Right ventricle myocardium superior (tissue), 1 donor: ENCODE measurements at regions not wholly inside any gene's neighbourhood (a gene's known extent, or its start where the extent isn't known, plus 50 kb on each side); places are given as distances from the start of the nearest gene placed in this dataset.

ENCODE experiments used
- ATAC-seq: fragments of 200-7000 bp; cut with Tn5 transposase; one replicate; pipeline ENCODE4 v1.9.1; 2020; ENCODE audit warnings: mild to moderate bottlenecking; ENCODE audit not compliant: poor library complexity
- DNase-seq: peaks from one replicate; pipeline ENCODE4 v3.0.0-alpha.2; 2020
- intact Hi-C: fragments of 100-400 bp; cut with DNase I; formaldehyde crosslinking; loops from one replicate; pipeline ENCODE4 v1.11.2; 2022
- donor health status: DM: no; HTN: yes; CAD: no; lungs with severe emphysema.

DNA sequence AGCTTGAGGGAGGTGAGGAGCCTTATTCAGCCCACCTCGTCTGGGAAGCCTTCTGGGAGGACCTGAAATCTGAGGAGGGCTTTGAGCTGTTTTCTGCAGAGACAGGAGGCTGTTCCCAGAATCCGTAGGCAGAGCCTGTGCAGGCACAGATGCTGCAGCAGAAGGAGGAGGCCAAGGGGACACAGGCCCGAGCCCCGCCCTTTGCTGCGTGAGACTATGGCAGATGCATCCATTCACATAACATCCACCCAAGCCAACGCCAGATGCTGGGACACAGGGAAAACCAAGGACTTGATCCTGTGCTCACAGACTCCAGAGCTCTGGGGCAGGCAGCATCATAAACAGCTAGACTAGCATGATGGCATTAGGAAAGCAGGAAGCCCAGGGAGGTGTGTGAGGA lies 98.2 kb downstream of the KCNF1 start:
- no peak for ATAC-seq

DNA sequence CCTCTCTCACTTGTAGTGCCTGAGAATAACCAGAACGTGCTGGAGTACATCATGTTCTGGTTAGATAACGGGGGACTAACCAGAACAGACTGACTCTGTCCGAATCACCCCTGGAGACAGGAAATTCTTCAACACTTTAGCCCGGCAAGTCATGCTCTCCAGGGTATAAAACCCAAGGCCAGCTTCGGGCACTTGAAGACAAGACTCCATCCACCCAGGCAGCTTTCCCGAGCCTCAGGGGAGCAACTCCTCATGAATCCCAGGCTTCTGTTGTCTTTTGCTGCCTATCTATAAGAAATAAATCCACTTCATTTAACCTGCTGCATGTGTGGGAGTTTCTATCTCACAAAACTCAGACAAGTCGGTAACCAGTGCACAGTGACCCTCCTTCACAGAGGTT lies 99.6 kb downstream of the KCNF1 start:
- DNase-seq (no peak), ATAC-seq (no peak)

More for the DNA sequence above, 98.2 kb downstream of the KCNF1 start:
- DNase-seq = no peak
- intact Hi-C loops = no loop called here

DNA sequence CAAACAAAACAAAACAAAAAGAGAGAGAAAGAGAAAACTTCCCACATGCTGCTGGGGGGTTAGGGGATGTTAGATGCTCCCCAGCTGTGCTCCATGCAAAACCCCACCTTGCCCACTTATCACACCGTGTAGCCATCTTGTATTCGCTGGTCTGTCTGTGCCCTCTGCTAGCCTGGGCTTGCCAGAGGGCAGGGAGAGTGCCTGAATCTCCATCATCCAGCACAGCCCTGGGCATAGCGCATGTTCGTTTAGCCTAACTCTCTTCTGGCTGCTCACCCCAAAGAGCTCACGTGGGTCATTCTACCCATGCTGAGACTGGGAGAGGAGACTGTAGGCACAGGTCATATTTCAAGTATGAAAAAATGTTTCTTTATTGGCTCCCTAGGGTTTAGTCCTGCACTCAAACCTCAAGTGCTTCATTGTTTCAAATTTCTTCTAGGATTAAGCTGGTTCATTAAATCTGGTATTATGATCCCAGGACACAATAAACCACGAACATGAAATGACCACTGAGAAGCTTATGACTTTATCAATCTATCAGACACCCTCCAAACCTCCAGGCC lies 100.5 kb downstream of the KCNF1 start:
- intact Hi-C loops = no loop called here
- DNase-seq = no peak
- no peak for ATAC-seq

More for the DNA sequence above, 99.6 kb downstream of the KCNF1 start:
- intact Hi-C loops = no loop called here

DNA sequence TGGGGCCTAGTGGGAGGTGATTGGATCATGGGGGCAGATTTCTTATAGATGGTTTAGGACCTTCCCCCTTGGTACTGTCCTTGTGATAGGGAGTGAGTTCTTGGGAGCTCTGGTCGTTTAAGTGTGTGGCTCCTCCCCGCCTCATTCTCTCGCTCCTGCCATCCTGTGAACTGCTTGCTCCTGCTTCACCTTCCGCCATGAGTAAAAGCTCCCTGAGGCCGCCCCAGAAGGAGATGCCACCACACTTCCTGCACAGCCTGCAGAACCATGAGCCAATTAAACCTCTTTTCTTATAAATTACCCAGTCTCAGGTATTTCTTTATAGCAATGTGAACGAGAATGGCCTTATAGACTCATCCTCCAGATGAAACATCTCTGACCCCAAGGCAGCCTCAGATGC lies 101.5 kb downstream of the KCNF1 start:
- no peak for DNase-seq
- no peak for ATAC-seq
- intact Hi-C loops = no loop called here

DNA sequence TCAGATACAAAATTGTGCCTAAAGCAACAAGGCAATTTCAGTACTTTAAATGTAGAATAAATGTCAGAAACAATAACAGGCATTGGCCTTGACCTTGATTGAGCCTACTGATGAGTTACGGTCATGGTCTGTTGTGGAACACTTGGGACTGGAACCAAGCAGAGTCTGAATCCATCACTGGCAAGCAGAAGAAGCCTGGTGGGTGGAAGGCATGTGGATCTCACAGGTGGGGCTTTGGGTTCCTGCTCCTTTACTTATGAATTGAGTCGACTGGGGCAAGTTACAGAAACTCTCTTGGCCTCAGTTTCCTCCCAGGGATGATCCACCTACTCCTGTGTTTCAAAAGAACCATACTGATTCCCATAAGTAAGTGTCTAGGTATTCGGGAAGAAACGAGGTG lies 102.3 kb downstream of the KCNF1 start:
- no peak for ATAC-seq
- DNase-seq = no peak
- intact Hi-C loops = no loop called here

DNA sequence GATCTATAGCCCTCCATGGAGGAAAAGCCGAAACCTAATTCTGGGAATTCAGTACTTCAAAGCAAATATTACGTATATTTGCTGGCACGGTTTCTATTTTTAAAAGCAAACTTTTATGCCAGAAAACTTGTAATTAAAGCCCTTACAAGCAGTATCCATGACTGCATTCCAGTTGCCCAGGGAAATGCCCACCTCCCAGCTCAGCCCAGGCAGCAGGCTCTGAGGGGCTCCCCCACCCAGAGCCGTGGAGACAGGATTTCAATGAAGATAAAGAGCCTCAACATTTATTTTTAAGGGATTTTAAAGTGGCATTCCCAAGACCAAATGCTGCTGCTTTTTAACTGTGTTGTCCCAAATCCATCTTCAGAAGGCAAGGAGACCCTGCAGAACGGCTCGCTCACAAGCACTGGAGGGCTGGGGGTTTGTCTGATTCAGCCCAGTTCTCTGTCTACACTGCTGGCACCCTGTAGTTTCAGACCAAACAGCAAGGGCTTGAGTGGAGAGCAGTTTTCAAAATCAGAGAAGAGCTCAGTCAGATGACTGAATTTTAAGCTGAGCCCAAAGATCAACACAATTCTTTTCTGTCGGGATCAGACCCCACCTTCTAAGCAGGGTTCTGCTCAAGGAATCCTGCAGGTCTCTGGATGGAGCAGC lies 105.1 kb downstream of the KCNF1 start:
- ATAC-seq = no peak
- no peak for DNase-seq
- intact Hi-C loops = no loop called here

DNA sequence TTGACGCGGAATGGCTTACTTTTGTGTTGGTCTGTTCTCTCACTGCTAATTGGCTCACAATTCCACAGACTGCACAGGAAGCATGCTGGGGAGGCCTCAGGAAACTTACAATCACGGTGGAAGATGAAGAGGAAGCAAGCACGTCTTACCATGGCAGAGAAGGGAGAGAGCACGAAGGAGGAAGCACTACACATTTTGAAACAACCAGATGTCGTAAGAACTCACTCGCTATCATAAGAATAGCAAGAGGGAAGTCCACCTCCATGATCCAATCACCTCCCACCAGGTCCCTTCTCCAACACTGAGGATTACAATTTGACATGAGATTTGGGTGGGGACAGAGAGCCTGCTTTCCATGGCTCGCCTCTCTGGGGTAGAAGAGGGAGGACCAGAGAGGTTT lies 106.2 kb downstream of the KCNF1 start:
- ATAC-seq (no peak), DNase-seq (no peak)
- intact Hi-C loops = no loop called here

DNA sequence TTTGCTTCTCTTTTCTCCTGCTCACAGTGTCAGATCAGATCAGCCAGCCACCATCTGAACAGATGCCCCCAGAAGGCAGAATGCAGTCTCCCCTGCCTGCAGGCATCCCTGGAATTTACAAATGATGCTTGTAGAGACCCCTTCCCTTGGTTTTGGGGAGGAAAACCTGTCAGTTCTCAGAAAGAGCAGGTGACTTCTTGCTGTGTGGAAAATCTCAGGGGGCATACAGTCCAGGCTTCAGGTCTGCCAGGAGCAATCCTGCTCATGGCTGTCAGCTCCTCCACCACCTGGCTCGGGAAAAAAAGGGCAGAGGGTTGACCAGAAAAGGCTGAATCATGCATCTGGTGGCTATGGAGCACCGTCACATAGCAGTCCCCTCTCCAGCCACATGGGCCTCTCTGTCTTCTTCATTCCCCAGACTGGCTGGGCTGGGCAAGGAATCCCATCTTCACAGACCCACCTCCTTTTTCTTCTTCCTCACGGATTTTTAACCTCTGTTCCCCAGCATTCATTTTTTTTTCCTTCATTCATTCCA lies 107.0 kb downstream of the KCNF1 start:
- ATAC-seq (no peak), DNase-seq (no peak)
- intact Hi-C loops = no loop called here

DNA sequence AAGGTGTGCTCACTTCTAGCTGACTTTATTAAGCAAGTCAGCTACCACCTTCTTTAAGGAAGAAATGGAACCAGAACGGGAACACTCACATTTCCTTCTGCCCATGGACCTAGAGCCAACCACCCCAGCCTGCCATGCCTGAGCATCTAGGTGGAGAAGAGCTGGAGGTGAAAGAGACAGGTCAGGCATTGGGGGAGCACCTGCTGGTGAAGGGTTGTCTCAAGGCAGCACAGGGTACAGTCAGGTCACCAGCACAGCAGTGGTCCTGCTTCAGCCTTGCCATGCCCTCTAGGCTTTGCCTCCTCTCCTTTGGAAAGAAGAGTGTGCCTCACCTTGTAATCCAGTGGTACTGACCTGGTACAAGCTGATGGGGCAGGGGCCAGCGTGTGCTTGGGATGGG lies 107.9 kb downstream of the KCNF1 start:
- intact Hi-C loops = no loop called here
- DNase-seq (no peak), ATAC-seq (no peak)

DNA sequence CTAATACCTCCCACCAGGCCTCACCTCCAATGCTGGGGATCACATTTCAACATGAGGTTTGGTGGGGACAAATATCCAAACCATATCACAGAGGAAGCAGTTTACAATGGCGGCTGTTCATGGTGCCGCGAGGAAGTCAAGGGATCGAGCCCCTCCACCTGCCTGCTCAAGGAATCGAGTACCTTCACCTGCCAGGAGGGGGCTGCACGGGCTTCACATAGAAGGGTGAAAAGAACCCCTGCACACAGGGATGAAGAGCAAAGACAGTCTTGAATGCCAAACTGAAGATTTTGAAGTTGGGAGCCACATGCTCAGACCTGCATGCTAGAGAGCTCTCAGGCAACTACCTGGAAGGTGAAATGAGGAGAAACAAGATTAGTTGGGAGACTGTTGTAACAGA lies 110.3 kb downstream of the KCNF1 start:
- DNase-seq = no peak

DNA sequence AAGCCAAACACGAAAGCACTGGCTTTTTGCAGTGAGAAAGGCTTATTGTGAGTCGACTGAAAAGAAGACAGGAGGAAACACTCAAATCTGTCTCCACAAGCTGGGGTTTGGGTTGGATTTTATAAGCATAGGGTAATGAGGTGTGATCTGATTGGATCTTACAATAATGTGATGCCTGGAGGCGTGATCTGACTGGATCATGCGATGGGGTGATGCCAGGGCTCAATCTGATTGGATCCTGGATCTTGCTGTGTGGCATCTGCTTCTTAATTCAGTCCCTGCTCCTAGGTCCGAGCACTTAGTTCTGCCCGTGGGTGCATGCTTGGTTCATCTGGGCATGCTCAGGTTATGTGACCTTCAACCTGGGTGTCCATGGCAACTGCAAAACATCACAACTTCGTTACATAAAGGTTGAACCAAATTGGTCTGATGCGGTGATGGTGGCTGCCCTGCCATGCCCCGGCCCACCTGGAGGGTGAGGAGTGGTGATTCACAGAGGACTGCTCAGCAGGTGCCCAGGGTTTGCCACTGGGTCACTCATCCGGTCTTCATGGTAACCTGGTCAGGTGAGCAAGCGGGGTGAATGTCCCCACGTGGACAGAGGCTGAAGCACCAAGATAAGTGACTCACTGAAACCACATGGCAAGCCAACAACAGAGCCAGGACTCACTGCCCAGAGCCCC lies 111.0 kb downstream of the KCNF1 start:
- intact Hi-C loops = no loop called here
- no peak for ATAC-seq

More for the DNA sequence above, 110.3 kb downstream of the KCNF1 start:
- no peak for ATAC-seq
- intact Hi-C loops = no loop called here

DNA sequence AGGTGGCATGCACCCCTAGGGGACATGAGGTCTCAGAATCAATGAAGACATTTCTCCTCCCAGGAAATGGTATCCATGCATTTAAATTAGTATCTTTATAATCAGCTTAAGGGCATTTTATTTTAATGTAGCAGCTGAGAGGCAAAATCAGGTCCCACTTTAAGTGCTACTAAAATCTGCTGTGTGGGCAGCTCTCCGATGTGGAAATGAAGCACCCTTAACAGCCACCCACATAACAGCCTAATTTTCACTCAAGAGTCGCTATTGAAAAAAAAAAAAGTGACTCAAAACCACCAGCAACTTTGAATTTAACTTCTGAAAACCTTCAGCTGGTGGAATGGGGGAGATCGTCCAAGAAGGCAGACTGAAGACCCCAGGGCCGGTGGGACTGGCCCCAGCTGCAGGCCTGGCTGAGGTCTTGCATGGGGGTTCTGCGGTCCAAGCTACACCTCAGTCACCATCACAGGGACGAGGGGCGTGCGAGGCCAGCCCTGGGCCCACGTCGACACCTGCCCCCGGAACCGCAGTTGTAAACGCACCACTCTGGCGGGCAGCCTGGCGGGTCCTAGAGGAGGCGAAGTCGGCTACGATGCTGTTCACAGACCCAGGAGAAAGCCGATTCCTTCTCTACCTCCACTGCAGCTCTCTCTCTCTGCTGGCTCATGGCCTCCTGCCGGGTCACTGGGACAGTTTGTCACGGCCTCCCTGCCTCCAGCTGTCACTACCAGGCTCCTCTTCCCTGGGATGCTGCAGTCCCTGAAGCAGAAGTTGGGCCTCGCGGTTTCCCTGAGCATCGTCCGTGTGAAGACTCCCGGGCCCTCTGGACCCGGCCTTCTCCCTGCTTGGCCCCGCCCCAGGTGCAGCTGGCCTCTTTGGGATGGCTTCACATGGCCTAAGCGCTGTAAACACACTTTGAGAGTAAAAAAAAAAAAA lies 111.9 kb downstream of the KCNF1 start:
- ATAC-seq = no peak
- DNase-seq = no peak
- intact Hi-C loops = no loop called here

More for the DNA sequence above, 111.0 kb downstream of the KCNF1 start:
- no peak for DNase-seq

DNA sequence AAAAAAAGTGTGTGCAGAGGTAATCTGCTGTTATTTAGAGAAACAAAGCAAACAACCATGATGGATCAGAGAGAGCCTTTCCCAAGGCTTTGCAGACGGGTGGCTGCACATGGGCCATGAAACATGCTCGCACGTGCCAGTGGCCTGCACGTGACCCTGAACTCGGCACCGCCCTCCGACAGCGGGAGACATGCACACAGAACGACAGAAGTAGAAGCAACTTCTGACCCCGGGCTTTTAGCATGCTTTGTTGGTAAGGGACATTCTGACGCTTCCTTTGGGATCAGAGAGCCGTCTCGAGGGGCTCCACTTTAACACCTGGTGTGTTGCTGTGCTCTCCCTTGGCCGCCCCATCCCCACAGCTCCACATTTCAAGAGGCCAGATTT lies 112.5 kb downstream of the KCNF1 start:
- no peak for ATAC-seq
- intact Hi-C loops = no loop called here
- peak; percentile 44 for DNase-seq

DNA sequence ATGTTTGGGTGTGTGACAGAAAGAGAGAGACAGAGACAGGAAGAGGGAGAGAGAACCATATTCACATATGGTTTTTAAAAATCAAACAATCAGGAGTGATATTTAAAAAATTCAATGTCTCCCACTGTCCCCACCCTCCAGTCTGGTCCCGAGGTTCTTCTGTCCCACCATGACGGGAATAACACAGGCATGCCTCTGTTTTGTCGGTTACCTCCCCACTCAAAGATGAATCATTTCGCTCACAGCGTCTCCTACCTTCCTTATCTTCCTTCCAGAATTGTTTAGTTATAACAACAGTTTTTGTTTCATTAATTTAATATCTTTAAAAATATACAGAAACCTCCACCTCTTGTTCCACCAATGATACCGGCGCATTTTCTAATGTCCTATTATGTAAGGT lies 113.0 kb downstream of the KCNF1 start:
- ATAC-seq (no peak), DNase-seq (no peak)
- intact Hi-C loops = loop anchor here (5.0 kb wide), 1 partner anchor 187 kb away; no protein-coding TSS in a partner anchor

DNA sequence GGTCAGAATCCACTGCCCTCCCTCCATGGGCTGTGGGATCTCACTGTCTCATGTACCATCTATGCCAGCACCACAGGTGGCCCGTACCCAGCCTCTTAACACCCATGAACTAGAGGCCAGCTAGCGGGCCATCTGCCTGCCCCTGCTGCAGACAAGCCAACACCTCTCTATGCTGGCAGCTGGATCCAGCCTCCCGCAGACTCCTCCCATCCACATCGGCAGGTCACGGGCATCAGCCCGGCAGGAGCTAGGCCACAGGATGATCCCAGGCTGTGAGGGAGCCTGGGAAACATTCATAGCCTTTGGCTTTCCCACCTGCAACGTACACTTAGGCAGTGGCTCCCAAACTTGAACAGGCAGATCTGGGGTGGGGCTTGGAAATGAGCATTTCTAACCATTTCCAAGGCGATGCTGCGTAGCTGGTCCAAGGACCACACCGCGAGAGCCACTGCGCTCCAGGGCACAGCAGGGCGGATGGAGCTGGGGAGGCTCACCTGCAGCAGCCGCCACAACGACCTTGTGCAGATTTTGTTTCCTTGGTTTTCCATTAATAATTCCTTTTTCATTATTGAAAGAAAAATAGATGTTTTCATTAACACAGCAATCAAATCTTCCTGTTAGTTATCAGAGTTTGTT lies 114.7 kb downstream of the KCNF1 start:
- intact Hi-C loops = loop anchor here (5.0 kb wide), 1 partner anchor 189 kb away; no protein-coding TSS in a partner anchor
- ATAC-seq = no peak
- DNase-seq = no peak

DNA sequence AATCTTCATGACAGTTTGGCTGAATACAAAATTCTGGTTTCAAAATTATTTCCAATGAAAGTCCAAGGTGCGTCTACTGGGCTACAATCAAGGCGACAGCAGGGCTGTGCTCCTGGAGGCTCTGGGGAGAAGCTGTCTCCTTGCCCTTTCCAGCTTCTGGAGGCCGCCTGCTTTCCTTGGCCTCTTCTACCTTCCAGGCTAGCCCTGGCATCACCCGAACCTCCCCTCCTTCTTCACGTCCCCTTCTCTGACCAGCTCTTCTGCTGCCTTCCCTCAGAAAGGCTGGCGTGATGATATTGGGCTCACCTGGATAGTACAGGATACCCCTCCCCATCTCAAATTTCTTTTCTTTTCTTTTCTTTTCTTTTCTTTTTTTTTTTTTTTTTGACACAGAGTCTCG lies 115.5 kb downstream of the KCNF1 start:
- ATAC-seq = no peak
- intact Hi-C loops = loop anchor here (5.0 kb wide), 1 partner anchor 190 kb away; no protein-coding TSS in a partner anchor
- no peak for DNase-seq

DNA sequence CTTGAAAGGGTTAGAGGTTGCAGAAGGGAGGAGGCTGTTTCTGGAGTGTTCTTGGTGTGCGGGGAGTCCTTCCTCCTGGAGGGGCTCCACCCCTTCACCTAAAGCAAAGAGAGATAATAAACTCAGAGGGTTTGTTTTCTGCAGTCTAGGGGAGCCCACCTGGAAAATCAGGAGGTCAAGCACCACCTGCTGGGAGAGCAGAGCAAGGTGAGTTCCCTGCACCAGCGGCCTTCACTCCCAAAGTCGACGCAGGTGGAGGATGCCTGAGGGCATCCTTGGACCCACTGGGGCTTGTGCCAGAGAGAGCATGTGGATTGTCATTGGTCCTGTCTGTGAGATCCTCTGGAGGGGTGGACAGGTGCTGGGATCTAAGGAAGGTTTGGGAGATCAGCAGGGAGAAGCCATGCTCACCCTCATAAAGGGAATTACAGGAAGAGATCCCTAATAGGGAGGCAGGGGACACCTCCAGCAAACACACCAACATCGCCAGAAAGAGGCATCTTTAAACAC lies 116.7 kb downstream of the KCNF1 start:
- ATAC-seq (no peak), DNase-seq (no peak)
- intact Hi-C loops = loop anchor here (5.0 kb wide), 1 partner anchor 191 kb away; no protein-coding TSS in a partner anchor

DNA sequence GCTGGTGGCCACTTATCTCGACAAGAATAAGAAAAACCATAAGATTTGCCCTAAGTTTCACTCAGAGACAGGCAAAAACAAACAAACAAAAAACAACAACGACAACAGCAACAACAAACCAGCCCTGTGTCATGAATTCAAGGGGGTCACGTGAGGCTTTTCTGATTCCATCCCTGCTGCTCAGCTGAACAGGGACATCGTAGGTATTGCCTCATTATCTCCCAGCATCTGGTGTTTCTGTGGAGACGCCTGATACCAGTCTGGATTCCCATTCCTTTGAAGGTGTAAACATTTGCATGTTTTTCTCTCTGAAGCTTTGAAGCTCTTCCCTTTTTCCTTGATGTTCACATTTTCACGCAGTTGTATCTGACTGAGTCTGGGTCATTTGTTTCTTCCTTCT lies 117.4 kb downstream of the KCNF1 start:
- intact Hi-C loops = loop anchor here (5.0 kb wide), 1 partner anchor 192 kb away; no protein-coding TSS in a partner anchor
- DNase-seq (no peak), ATAC-seq (no peak)
